Stimulated activated CD4-positive, alpha-beta T cell treated with anti-CD3 and anti-CD28 coated beads, Interleukin-4, amount 100 ng/mL, for 24 hours (primary cell): ENCODE measurements at regions not wholly inside any gene's neighbourhood (a gene's known extent, or its start where the extent isn't known, plus 50 kb on each side); places are given as distances from the start of the nearest gene placed in this dataset.

Experiments used
- DNase-seq: peaks from one replicate; pipeline ENCODE4 v3.0.0-alpha.2; 2020

DNA sequence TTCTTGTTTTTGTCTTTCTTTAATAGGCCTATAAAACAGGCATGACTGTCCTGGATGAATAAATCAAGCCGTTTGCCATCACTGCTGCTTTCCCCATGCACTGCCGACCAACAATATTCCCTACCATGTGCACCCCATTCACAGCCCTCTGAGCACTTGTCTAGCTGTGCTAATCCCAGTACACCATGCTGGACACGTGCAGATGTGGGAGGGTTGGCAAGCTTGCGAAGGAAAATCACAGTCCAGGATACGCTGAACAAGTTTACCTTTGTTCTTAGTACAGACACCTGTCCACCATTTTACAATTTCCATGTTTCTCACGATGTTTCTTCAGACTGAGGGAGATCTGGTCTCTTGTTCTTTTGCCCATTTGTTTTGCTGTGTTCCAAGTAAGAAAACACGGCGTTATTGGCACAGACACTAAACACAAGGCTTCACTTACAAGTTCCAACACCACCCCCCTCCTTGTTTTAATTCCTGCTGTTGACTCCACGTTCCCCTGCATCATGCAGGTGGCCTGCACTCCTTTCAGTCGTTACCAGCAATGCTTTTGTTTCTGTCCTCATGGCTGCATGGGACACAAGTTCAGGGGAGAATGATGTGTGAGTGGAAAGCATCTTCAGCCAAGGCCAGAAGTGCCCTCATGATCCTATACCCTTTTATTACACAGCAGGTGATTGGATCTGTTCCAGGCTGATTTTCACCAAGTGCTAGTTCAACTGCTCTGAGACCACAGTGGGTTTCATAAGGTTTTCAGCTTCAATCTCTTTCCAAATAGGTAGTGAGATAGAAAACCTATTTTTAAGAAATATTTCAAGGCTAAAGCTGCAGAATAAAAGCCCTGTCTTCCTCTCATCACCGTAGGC, 608.9 kb downstream of the IRX1 start:
- no peak for DNase-seq

- no peak for DNase-seq
Observed at GRCh38 chr5:4205398-4205797, 609.8 kb downstream of the IRX1 start.

- no peak for DNase-seq
Observed at GRCh38 chr5:4206127-4206526, 610.5 kb downstream of the IRX1 start.

- DNase-seq, result no peak
Observed at GRCh38 chr5:4207486-4207885, 611.9 kb downstream of the IRX1 start.

DNA sequence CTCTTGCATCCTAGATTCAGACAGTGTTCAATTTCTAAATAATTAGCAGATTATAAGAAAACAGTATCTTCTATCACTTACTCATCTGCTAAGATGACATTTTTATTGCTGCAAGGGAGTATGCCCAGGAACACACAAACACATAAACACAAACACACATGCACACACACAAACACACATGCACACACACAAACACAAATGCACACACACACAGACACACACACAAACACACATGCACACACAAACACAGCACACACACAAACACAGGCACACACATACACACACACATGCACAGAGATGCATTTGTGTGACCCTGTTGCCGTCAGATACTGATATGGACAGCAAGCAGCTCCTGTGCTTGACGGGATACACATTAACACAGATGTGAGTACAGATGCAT, 612.9 kb downstream of the IRX1 start:
- no peak for DNase-seq

DNA sequence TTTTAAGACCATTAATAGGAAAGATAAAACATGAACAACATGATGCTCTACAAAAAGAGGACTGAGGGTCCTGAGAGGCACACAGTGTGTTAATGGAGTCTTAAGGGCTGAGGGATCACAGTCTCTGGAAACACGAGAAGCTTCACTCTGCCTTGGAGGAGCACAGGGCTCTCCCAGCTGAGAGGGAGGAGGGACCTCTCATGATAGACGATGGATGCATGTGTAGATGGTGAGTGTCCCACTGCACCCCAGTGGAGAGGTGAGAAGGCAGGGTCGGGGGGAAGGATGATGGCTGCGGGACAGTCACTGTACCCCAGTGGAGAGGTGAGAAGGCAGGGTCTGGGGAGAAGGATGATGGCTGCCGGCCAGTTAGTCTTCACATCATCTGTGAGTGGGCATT, 613.4 kb downstream of the IRX1 start:
- no peak for DNase-seq

- DNase-seq, result no peak
Observed at GRCh38 chr5:4212071-4212739, 616.6 kb downstream of the IRX1 start.

GRCh38 chr5:4212981-4213819, 617.6 kb downstream of the IRX1 start:
- no peak for DNase-seq

DNA sequence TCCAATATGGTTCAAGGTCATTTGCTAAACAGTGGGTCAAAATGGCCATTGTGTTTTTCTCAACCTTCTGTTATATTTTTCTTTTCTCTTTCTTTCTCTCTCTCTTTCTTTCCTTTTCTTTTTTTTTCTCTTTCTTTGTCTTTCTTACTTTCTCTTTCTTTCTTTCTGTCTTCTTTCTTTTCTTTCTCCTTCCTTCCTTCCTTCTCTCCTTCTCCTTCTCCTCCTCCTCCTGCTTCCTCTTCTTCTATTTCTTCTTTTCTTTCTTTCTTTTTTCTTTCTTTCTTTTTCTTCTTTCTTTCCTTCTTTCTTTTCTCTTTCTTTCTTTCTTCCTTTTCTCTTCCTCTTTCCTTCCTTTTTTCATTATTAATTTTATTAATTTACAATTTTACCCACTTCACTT, 619.5 kb downstream of the IRX1 start:
- DNase-seq, result no peak

DNA sequence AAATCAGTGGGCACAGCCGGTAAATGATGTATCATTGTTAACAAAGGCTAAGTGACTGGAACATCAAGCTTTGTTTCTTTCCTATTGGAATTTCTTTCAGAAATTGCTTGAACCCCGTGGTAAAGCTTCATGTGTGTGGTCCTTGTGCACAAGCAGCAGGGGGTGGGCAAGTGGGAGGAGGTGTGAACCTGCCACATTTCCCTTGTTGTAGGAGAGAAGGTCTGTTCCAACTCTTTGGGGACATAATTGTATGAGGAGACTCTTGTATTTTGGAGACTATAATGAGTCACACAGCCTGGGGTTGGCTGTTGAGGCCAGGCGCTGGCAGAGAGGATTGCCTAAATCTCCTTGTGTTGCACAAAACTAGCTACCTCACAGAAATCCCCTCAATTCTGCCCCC, 620.5 kb downstream of the IRX1 start:
- DNase-seq, result no peak

DNA sequence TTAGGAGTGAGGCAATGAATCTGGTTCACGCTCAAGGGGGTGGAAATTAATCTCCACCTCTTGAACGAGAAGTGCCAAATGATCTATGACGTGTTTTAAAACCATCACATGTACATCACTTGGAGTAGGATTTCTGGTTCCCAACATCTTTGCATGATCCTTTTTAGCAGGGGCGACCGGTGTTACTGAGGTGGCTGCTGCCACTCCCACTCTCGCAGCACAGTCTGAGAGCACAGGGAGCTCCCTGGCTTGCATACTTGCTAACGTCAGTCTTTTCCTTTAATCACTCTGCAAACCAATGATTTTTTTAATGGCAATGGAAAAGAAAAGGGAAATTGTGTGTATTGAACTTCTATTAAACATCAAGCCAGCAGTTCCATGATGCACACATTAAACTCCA, 624.4 kb downstream of the IRX1 start:
- DNase-seq, result no peak

DNA sequence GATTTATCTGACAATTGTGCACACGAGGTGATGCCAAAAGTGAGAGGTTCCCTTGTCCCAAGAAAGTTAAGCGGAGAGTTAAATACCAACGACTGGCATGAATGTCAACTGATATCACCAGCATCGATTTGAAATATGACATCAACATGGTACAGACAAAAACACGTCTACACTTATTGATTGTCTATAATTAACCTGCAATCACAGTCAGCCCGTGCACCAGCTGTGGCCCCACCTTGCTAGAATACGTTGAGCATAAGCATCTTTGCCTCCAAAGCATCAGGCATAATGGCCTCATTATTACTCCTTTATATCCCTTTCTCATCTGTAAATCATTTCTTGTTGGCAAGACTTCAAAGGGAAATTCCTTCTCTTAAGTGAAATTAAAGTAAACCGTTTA, 625.4 kb downstream of the IRX1 start:
- no peak for DNase-seq

DNA sequence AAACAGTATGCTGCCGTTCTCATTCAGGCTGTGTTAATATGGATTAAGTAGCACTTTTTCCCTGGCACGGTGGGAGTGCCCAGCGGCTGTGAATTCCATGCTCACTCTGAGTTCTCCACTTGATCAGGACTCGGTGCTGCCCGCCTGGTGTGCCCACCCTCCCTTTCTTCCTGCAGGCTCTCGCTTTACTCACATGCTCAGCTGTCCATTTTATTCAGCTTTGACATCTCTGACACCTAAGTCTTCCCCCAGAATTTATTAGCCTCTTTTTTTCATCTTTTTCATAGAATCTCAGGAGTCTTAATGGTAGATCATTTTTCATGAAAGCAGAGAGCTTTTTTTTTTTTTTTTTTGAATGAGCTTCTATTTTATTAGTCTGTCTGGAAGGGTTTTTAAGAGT, 626.5 kb downstream of the IRX1 start:
- no peak for DNase-seq

DNA sequence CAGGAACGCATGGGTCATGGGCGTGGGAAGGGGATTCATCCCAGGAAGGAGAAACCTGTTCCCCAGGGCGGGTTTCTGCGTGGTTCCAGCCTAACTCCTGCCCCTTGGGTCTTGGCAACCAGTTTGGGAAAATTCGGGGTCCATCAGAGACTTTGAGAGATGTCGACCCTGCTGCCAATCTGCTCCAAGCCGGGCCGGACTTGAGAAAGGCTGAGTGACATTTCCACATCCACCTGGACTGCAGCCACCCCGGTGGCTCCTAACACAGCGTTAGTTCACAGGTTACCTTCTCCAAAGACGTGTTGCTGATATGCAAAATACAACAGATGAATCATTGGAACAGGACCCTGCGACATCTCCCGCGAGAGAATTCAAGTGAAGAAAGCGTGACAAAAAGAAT, 627.2 kb downstream of the IRX1 start:
- no peak for DNase-seq

DNA sequence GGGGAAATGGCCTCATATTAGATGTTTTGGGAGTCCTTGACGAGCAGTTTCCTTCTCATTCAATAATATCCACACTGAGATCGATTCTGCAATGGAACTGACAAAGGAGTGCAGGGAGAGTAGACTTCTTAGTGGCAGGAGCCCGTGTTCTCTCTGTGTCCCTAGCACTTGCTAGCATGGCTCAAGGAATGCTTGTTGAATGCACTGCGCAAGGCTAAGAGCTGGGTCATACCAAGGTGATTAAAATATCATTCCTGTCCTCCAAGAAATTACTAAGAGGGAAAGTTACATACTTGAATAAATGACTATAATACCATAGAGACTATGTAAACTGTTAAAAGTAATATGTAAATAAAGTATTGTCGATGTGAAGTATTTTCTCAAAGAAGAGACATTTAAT, 630.1 kb downstream of the IRX1 start:
- DNase-seq, result no peak

DNA sequence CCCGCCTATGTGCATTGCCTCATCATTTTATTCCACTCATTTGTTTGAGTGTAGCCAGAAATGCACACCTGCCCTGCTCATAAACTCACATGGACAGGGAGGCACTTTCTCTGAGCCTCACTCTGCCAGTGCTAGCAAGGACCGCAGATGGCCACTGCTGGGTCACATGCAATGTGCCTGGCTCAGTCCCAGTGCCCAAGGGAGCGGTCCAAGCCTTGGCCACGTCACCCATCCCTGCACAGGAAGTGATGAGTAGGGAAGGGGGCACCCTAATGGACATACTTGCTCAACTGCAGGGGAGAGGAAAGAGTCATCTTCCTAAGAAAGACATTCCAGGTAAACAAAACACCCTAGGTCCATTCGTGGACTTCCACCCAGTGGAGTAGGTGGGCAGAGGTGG, 630.9 kb downstream of the IRX1 start:
- DNase-seq, result no peak

GRCh38 chr5:4228708-4229107, 633.1 kb downstream of the IRX1 start:
- no peak for DNase-seq

DNA sequence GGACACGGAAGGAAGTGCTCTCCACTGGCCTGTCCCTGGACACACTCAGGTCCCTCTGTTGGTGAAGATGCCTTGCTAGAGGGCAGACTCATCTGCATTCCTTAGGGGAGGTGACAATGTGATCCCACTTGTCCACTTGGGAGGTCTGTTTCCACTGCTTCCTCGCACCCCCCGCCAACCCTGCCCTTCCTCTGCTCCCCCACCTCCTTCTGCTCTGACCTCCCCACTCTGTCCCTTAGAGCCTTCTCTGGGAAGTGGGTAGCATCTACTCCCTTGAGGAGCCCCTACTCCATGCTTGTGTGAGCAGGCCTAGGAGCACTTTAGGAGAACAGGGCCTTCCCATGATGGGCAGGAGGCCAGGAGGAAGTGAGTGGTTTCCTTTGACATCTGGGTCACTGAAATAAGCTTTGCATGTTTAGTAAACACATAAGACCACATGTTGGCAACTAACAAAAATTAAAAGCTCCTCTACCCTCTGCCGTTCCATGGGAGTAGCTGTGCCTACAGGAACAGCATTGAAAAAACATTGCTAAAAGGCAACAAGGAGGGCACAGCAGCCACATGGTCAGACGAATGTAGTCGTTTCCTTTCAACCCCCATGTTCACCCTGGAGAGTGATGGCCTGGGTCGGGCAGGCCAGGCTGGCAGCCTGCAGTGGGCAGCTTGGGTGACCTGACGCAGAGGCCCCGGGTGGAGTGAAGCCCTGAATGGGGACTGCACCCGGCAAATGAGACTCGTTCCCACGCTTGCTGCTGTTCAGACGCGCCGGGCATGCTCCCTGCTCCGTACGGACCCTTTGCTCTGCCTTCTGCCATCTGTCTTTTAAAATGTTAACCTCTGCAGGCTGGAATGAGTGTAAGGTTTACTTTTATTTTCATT, 634.0 kb downstream of the IRX1 start:
- no peak for DNase-seq

DNA sequence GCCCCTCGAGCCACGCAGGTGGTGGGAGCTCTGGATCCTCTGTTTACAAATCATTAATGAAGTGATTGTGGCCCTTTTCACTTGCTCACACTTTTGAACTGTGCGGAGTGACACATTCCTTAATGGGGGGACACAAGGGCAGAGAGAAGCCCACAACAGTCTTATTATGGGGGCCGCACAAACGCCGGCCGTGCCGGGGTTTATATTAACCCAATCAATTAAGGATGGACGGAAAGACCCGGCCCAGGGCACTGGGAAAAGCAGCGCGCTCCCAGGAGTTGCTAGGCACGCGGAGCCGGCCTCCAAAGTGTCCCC, 634.8 kb downstream of the IRX1 start:
- DNase-seq, result no peak

GRCh38 chr5:4230786-4231641, 635.4 kb downstream of the IRX1 start:
- no peak for DNase-seq

DNA sequence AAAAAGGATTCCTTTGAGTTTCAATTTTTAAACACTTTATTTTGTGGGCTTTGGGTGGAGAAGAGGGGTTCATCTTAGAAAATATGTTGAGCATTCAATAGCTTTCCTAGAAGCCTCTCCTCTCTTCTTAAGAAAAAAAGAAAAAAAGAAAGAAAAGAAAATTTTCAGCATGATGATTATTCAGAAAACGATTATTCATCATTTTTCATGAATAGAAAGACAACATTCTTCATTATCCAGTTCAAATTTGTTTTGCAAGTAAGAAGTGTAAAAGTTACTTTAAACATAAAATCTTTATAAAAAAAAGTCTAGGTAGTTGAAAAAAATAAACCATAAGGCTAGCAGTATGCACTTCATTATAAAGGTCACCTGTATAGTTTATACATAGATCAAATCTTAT, 636.5 kb downstream of the IRX1 start:
- DNase-seq, result no peak

GRCh38 chr5:4233671-4234070, 638.0 kb downstream of the IRX1 start:
- DNase-seq, result no peak
